ENCODE measurements at regions not wholly inside any gene's neighbourhood (a gene's known extent, or its start where the extent isn't known, plus 50 kb on each side); places are given as distances from the start of the nearest gene placed in this dataset.
A peak's percentile ranks its signal among the peaks of the same experiment; 100 is the strongest.

DNA sequence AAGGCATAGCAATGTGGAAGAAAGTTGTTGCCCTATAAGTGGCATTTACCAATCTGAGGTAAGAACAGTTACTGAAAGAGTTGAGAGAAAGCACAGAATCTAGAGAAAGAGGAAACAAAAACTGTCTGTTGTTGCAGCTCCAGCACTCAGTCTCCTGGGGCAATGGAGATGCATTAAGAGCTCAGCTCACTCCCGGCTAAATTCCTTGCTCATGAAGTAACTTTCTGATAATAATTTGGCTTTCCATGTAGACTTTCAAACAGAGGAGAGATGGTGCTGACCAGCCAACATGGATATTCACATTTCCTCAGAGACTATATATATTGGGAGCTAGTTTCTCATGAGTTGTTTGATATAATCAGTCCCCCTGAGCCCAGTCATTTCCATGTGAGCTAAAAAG, 135.3 kb downstream of the GDAP2 start:
- no peak overlapping the region for H3K9ac ChIP-seq
- peak overlapping the region in 1 of 2 experiments; percentile 59; a peak in 1 of 4 replicates for H3K27ac ChIP-seq (ENCODE audit: low read depth in 2 of 2, low read length in 1 of 2)
- H3F3A ChIP-seq (replicated peaks; ENCODE audit: insufficient read depth) = peaks cover 6% of the 10 kb centered on the region
- H2AFZ ChIP-seq (ENCODE audit: low read depth) = no peak overlapping the region
- H3K27me3 ChIP-seq (ENCODE audit: insufficient read depth) = no peaks in the 10 kb centered on the region
- 50% methylated on average over 1 of the region's 1 CpG for WGBS (ENCODE audit: low lambda C conversion rate)
- no peak for TF ChIP-seq MXI1 (IDR thresholded peaks at IDR 0.05; ENCODE audit: low read depth, low read length)
- TF ChIP-seq CHD2 (IDR thresholded peaks at IDR 0.05; ENCODE audit: low read length, partially characterized antibody) = no peak
- TF ChIP-seq POLR2AphosphoS5 (IDR thresholded peaks at IDR 0.05; ENCODE audit: low read depth, low read length) = no peak
- H3K36me3 ChIP-seq (replicated peaks in 1 of 2; ENCODE audit: control insufficient read depth in 1 of 2, insufficient read depth in 2 of 2, low read length in 1 of 2) = no peaks in the 10 kb centered on the region
- H3K9me3 ChIP-seq = no peaks in the 10 kb centered on the region
- peaks cover 0 to 2% of the 10 kb centered on the region in 2 experiments; a peak in 1 of 4 replicates for H3K4me1 ChIP-seq (ENCODE audit: control insufficient read depth in 1 of 2, insufficient read depth in 2 of 2, low read depth in 1 of 2, low read length in 1 of 2)
- no peaks in the 10 kb centered on the region for H3K79me2 ChIP-seq (ENCODE audit: insufficient read depth)
- CTCF ChIA-PET = interaction anchor here (1.4 kb wide), 1 partner anchor 35 kb away, joined by 3 read pairs; no protein-coding TSS in a partner anchor
- no peak overlapping the region for H3K4me2 ChIP-seq
- no peaks in the 10 kb centered on the region for H3K9me2 ChIP-seq
- no peak overlapping the region for H3K4me3 ChIP-seq (ENCODE audit: low read depth in 2 of 2, low read length in 1 of 2)
- H4K20me1 ChIP-seq (ENCODE audit: insufficient read depth) = no peaks in the 10 kb centered on the region
- DNase-seq = no peak
- POLR2A ChIA-PET = no interaction called here

DNA sequence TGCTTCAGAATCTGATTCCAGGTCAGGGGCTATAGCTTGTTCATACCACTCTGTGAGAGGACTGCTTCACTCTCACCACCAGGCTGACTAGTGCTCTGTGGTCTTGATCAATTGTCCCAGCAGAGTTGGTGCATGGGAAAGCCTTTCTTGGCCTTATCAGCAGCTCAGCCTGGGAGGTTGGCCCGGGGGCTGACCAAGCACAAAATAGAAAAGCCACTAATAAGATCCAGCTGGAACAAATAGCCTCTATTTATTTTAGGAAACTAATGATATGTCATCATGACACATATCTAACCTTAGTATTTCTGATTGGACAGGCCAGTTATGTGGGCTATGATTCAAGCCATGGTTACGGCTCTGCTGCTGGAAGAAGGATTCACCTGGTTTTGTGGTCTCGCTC, 134.2 kb downstream of the GDAP2 start:
- 35% methylated on average over 3 of the region's 3 CpGs for WGBS (ENCODE audit: low lambda C conversion rate)
- peak overlapping the region in 1 of 2 experiments; percentile 59; a peak in 2 of 4 replicates for H3K27ac ChIP-seq (ENCODE audit: low read depth in 2 of 2, low read length in 1 of 2)
- POLR2A ChIA-PET = no interaction called here
- TF ChIP-seq FOXM1 (IDR thresholded peaks at IDR 0.05; ENCODE audit: low read depth) = no peak
- no peak for TF ChIP-seq MAX (IDR thresholded peaks at IDR 0.05; ENCODE audit: low read depth)
- peak; percentile 62; the same call in 1 of the 2 replicates for TF ChIP-seq NFIC (IDR thresholded peaks at IDR 0.05; ENCODE audit: borderline replicate concordance)
- TF ChIP-seq EP300 (IDR thresholded peaks at IDR 0.05; ENCODE audit: borderline replicate concordance in 1 of 2, low read depth in 1 of 2, low read length in 1 of 2) = peak in 1 of 2 experiments; percentile 81; a peak in 1 of 4 replicates
- no peak for TF ChIP-seq RCOR1 (IDR thresholded peaks at IDR 0.05; ENCODE audit: low read length)
- TF ChIP-seq MEF2A (IDR thresholded peaks at IDR 0.05; ENCODE audit: borderline replicate concordance, low read depth) = peak; percentile 94
- TF ChIP-seq, protein P1, sequence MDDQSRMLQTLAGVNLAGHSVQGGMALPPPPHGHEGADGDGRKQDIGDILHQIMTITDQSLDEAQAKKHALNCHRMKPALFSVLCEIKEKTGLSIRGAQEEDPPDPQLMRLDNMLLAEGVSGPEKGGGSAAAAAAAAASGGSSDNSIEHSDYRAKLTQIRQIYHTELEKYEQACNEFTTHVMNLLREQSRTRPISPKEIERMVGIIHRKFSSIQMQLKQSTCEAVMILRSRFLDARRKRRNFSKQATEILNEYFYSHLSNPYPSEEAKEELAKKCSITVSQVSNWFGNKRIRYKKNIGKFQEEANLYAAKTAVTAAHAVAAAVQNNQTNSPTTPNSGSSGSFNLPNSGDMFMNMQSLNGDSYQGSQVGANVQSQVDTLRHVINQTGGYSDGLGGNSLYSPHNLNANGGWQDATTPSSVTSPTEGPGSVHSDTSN (IDR thresholded peaks at IDR 0.05) = peak; percentile 82
- TF ChIP-seq RXRA (IDR thresholded peaks at IDR 0.05; ENCODE audit: borderline replicate concordance, low read depth) = peak; percentile 49; the same call in 1 of the 2 replicates
- TF ChIP-seq JUND (IDR thresholded peaks at IDR 0.05) = peak; percentile 62
- peak; percentile 71; the same call in 1 of the 2 replicates for TF ChIP-seq FOSL2 (IDR thresholded peaks at IDR 0.05; ENCODE audit: borderline replicate concordance, low read depth)
- TF ChIP-seq TEAD4 (IDR thresholded peaks at IDR 0.05; ENCODE audit: borderline replicate concordance, insufficient read depth) = peak; percentile 63
- TF ChIP-seq RAD21 (IDR thresholded peaks at IDR 0.05; ENCODE audit: low read length) = peak; percentile 13; the same call in 1 of the 2 replicates
- no peak for TF ChIP-seq GATA2 (CRISPR knock-in tag; IDR thresholded peaks at IDR 0.05)
- TF ChIP-seq, protein P2, sequence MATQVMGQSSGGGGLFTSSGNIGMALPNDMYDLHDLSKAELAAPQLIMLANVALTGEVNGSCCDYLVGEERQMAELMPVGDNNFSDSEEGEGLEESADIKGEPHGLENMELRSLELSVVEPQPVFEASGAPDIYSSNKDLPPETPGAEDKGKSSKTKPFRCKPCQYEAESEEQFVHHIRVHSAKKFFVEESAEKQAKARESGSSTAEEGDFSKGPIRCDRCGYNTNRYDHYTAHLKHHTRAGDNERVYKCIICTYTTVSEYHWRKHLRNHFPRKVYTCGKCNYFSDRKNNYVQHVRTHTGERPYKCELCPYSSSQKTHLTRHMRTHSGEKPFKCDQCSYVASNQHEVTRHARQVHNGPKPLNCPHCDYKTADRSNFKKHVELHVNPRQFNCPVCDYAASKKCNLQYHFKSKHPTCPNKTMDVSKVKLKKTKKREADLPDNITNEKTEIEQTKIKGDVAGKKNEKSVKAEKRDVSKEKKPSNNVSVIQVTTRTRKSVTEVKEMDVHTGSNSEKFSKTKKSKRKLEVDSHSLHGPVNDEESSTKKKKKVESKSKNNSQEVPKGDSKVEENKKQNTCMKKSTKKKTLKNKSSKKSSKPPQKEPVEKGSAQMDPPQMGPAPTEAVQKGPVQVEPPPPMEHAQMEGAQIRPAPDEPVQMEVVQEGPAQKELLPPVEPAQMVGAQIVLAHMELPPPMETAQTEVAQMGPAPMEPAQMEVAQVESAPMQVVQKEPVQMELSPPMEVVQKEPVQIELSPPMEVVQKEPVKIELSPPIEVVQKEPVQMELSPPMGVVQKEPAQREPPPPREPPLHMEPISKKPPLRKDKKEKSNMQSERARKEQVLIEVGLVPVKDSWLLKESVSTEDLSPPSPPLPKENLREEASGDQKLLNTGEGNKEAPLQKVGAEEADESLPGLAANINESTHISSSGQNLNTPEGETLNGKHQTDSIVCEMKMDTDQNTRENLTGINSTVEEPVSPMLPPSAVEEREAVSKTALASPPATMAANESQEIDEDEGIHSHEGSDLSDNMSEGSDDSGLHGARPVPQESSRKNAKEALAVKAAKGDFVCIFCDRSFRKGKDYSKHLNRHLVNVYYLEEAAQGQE (IDR thresholded peaks at IDR 0.05; ENCODE audit: low read depth, low read length) = no peak
- TF ChIP-seq, protein P3, sequence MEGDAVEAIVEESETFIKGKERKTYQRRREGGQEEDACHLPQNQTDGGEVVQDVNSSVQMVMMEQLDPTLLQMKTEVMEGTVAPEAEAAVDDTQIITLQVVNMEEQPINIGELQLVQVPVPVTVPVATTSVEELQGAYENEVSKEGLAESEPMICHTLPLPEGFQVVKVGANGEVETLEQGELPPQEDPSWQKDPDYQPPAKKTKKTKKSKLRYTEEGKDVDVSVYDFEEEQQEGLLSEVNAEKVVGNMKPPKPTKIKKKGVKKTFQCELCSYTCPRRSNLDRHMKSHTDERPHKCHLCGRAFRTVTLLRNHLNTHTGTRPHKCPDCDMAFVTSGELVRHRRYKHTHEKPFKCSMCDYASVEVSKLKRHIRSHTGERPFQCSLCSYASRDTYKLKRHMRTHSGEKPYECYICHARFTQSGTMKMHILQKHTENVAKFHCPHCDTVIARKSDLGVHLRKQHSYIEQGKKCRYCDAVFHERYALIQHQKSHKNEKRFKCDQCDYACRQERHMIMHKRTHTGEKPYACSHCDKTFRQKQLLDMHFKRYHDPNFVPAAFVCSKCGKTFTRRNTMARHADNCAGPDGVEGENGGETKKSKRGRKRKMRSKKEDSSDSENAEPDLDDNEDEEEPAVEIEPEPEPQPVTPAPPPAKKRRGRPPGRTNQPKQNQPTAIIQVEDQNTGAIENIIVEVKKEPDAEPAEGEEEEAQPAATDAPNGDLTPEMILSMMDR (IDR thresholded peaks at IDR 0.05) = peak; percentile 46
- no peak for TF ChIP-seq IRF3 (IDR thresholded peaks at IDR 0.05; ENCODE audit: low read depth, low read length)
- TF ChIP-seq EZH2phosphoT487 (IDR thresholded peaks at IDR 0.05; ENCODE audit: borderline replicate concordance, low read depth) = no peak

More for the DNA sequence above, 134.2 kb downstream of the GDAP2 start:
- Histone ChIP-seq H3K9me2 (no peaks in the 10 kb centered on the region), H3K4me1 (ENCODE audit: control insufficient read depth in 1 of 2, insufficient read depth in 2 of 2, low read depth in 1 of 2, low read length in 1 of 2) (peaks cover 0 to 2% of the 10 kb centered on the region in 2 experiments; a peak in 1 of 4 replicates), H4K20me1 (ENCODE audit: insufficient read depth) (no peaks in the 10 kb centered on the region), H3K27me3 (ENCODE audit: insufficient read depth) (no peaks in the 10 kb centered on the region), H3K4me2 (no peak overlapping the region), H3K9me3 (no peaks in the 10 kb centered on the region), H3F3A (replicated peaks; ENCODE audit: insufficient read depth) (peaks cover 6% of the 10 kb centered on the region), H3K79me2 (ENCODE audit: insufficient read depth) (no peaks in the 10 kb centered on the region), H3K36me3 (replicated peaks in 1 of 2; ENCODE audit: control insufficient read depth in 1 of 2, insufficient read depth in 2 of 2, low read length in 1 of 2) (no peaks in the 10 kb centered on the region), H3K9ac (no peak overlapping the region), H2AFZ (ENCODE audit: low read depth) (no peak overlapping the region), H3K4me3 (ENCODE audit: low read depth in 2 of 2, low read length in 1 of 2) (no peak overlapping the region)
- CTCF ChIA-PET = interaction anchor here (0.9 to 1.4 kb wide), 2 partner anchors 36 to 101 kb away, joined by 3 read pairs; no protein-coding TSS in a partner anchor
- no peak for DNase-seq

All from SK-N-SH (cell line).